Uterus (tissue), 2 donors: ENCODE measurements at regions not wholly inside any gene's neighbourhood (a gene's known extent, or its start where the extent isn't known, plus 50 kb on each side); places are given as distances from the start of the nearest gene placed in this dataset.

ENCODE experiments used
- POLR2A ChIP-seq, 2 donors: fragments of 450-650 bp; IDR thresholded peaks; one replicate each; pipeline ENCODE4 v1.6.1; 2016; ENCODE audit warnings: antibody characterized with exemption in 2 of 2, mild to moderate bottlenecking in 1 of 2, moderate library complexity in 1 of 2
- TF ChIP-seq, protein P1 (sequence below), 4 experiments: fragments of 200-600 bp in 2 of 4; fragments of 450-650 bp in 2 of 4; sonication (generic) in 2 of 4; IDR thresholded peaks; one replicate each; pipeline ENCODE4 v1.5.1; 2016 to 2019; ENCODE audit warnings: antibody characterized with exemption in 4 of 4, mild to moderate bottlenecking in 2 of 4, moderate library complexity in 1 of 4

DNA sequence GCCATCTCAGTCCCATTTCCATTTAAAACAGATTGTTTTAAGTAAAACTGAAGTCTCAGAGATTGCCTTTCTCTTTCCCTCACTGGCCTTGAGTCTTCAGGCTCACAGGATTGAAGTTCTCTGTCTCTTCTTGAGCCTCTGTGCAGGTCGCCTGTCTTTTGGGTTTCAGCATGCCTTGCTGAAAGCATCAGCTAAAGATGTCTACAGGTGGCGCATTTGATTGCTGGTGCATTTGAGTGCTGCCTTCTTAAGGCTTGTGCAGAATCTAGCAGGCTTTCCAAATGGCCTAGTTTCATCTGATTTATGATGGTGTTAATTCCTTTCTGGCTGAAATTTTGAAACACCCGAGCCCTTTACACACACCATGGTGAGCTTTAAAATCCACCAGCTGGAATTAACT is 1062.2 kb upstream of the FBXO33 start:
- TF ChIP-seq POLR2A (IDR thresholded peaks at IDR 0.05), result no peak
- TF ChIP-seq, protein P1, sequence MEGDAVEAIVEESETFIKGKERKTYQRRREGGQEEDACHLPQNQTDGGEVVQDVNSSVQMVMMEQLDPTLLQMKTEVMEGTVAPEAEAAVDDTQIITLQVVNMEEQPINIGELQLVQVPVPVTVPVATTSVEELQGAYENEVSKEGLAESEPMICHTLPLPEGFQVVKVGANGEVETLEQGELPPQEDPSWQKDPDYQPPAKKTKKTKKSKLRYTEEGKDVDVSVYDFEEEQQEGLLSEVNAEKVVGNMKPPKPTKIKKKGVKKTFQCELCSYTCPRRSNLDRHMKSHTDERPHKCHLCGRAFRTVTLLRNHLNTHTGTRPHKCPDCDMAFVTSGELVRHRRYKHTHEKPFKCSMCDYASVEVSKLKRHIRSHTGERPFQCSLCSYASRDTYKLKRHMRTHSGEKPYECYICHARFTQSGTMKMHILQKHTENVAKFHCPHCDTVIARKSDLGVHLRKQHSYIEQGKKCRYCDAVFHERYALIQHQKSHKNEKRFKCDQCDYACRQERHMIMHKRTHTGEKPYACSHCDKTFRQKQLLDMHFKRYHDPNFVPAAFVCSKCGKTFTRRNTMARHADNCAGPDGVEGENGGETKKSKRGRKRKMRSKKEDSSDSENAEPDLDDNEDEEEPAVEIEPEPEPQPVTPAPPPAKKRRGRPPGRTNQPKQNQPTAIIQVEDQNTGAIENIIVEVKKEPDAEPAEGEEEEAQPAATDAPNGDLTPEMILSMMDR (IDR thresholded peaks at IDR 0.05), result no peak
